ENCODE measurements at regions not wholly inside any gene's neighbourhood (a gene's known extent, or its start where the extent isn't known, plus 50 kb on each side); places are given as distances from the start of the nearest gene placed in this dataset.

DNA sequence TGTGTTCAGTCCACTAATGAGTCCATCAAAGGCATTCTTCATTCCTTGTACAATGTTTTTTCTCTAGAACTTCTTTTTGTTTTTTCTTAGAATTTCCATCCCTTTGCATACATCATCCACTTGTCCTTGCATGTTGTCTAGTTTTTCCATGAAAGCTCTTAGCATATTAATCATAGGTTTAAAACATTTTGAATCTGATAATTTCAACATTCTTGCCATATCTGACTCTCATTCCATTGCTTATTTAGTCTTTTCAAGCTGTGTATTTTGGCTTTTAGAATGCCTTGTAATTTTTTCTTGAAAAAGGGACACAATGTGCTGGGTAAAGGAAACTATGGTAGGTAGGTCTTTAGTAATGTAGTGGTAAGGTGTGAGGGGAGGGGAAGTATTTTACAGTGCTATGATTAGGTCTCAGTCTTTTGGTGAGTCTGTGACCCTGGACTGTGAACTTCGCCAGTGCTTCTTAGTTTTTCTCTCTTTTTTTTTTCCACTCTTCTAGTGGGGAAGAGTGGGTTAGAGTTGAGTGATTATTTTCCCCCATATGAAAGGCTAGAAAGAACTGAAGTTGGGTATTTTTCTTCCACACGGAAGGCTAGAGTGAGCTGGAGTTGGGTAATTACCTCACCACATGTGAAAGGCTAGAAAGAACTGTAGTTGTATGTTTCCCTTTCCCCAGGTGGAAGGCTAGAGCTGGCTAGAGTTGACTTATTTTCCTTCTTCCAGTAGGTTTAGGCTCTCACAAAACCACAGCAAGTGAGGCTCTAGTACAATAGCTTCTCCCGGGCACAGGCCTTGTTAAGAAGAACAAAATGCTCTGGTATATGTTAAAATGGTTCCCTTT is 172.1 kb downstream of the SNX18 start:
- TF ChIP-seq, protein P1, sequence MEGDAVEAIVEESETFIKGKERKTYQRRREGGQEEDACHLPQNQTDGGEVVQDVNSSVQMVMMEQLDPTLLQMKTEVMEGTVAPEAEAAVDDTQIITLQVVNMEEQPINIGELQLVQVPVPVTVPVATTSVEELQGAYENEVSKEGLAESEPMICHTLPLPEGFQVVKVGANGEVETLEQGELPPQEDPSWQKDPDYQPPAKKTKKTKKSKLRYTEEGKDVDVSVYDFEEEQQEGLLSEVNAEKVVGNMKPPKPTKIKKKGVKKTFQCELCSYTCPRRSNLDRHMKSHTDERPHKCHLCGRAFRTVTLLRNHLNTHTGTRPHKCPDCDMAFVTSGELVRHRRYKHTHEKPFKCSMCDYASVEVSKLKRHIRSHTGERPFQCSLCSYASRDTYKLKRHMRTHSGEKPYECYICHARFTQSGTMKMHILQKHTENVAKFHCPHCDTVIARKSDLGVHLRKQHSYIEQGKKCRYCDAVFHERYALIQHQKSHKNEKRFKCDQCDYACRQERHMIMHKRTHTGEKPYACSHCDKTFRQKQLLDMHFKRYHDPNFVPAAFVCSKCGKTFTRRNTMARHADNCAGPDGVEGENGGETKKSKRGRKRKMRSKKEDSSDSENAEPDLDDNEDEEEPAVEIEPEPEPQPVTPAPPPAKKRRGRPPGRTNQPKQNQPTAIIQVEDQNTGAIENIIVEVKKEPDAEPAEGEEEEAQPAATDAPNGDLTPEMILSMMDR (conservative IDR thresholded peaks at IDR 0.05) = no peak
- TF ChIP-seq EZH2 (IDR thresholded peaks at IDR 0.05; ENCODE audit: low read depth) = no peak

Data from PC-9 (cell line).